Liver (tissue), 8 donors: ENCODE measurements at regions not wholly inside any gene's neighbourhood (a gene's known extent, or its start where the extent isn't known, plus 50 kb on each side); places are given as distances from the start of the nearest gene placed in this dataset.
"Not testable (repeated sequence)": the region's sequence is repeated elsewhere in the genome, so short reads cannot be mapped to it uniquely, and the experiment has no call there.

Experiments used
- DNase-seq: peaks from one replicate; pipeline ENCODE4 v3.0.0-alpha.2; 2017; ENCODE audit warnings: low spot score
- H3K27ac ChIP-seq, 2 donors: one replicate each; pipeline ENCODE4 v1.7.0; 2013; ENCODE audit warnings: inconsistent platforms in 2 of 2, low read length in 2 of 2, control low read depth in 1 of 2, low read depth in 1 of 2, mild to moderate bottlenecking in 1 of 2
- H3K27me3 ChIP-seq, 4 donors: one replicate each; pipeline versions ENCODE4 v1.6.1 to v1.7.0; 2013; ENCODE audit warnings: low read length in 3 of 4, inconsistent platforms in 1 of 4, mild to moderate bottlenecking in 1 of 4, moderate library complexity in 1 of 4; ENCODE audit not compliant: control insufficient read depth in 4 of 4, insufficient read depth in 4 of 4
- H3K36me3 ChIP-seq, 4 donors: one replicate each; pipeline versions ENCODE4 v1.6.1 to v1.7.0; 2013; ENCODE audit warnings: low read length in 3 of 4, mild to moderate bottlenecking in 3 of 4, low read depth in 1 of 4, moderate library complexity in 1 of 4; ENCODE audit not compliant: control insufficient read depth in 4 of 4, insufficient read depth in 3 of 4
- H3K4me1 ChIP-seq, 4 donors: one replicate each; pipeline versions ENCODE4 v1.6.1 to v1.7.0; 2013; ENCODE audit warnings: low read length in 3 of 4, mild to moderate bottlenecking in 3 of 4, moderate library complexity in 1 of 4; ENCODE audit not compliant: control insufficient read depth in 4 of 4, insufficient read depth in 4 of 4
- H3K4me3 ChIP-seq, 3 donors: one replicate each; pipeline versions ENCODE4 v1.6.1 to v1.7.0; 2013; ENCODE audit warnings: low read length in 3 of 3, control low read depth in 1 of 3, low read depth in 1 of 3, mild to moderate bottlenecking in 1 of 3
- H3K9ac ChIP-seq, 2 donors: one replicate each; pipeline ENCODE4 v1.7.0; 2013; ENCODE audit warnings: low read length in 2 of 2, mild to moderate bottlenecking in 2 of 2, moderate library complexity in 2 of 2, control low read depth in 1 of 2, low read depth in 1 of 2
- H3K9me3 ChIP-seq, 4 donors: one replicate each; pipeline versions ENCODE4 v1.6.1 to v1.7.0; 2013; ENCODE audit warnings: low read length in 3 of 4; ENCODE audit not compliant: control insufficient read depth in 4 of 4
- EGR1 ChIP-seq, 2 donors: IDR thresholded peaks; 2 replicates each; pipeline ENCODE4 v1.6.1; 2016 to 2018; ENCODE audit warnings: antibody characterized with exemption in 2 of 2, low read depth in 2 of 2
- FOXA1 ChIP-seq: IDR thresholded peaks from 2 replicates; pipeline ENCODE4 v1.6.1; 2016; ENCODE audit warnings: antibody characterized with exemption
- FOXA2 ChIP-seq: IDR thresholded peaks from 2 replicates; pipeline ENCODE4 v1.6.1; 2016; ENCODE audit warnings: antibody characterized with exemption
- GABPA ChIP-seq, 2 donors: IDR thresholded peaks in 1 of 2; conservative IDR thresholded peaks in 1 of 2; 2 replicates each; pipeline ENCODE4 v1.6.1; 2016; ENCODE audit warnings: antibody characterized with exemption in 2 of 2, mild to moderate bottlenecking in 1 of 2, moderate library complexity in 1 of 2
- HNF4G ChIP-seq: IDR thresholded peaks from 2 replicates; pipeline ENCODE4 v1.6.1; 2016; ENCODE audit warnings: antibody characterized with exemption
- JUND ChIP-seq, 2 donors: IDR thresholded peaks; 2 replicates each; pipeline ENCODE4 v1.6.1; 2016; ENCODE audit warnings: antibody characterized with exemption in 2 of 2
- NR2F2 ChIP-seq: IDR thresholded peaks from 2 replicates; pipeline ENCODE4 v1.6.1; 2016; ENCODE audit warnings: antibody characterized with exemption
- RAD21 ChIP-seq, 2 donors: IDR thresholded peaks; 2 replicates each; pipeline ENCODE4 v1.6.1; 2016; ENCODE audit warnings: antibody characterized with exemption in 2 of 2, mild to moderate bottlenecking in 2 of 2
- SP1 ChIP-seq: IDR thresholded peaks from 2 replicates; pipeline ENCODE4 v1.6.1; 2018; ENCODE audit warnings: antibody characterized with exemption, mild to moderate bottlenecking
- YY1 ChIP-seq: IDR thresholded peaks from 2 replicates; pipeline ENCODE4 v1.6.1; 2016; ENCODE audit warnings: antibody characterized with exemption, mild to moderate bottlenecking
- WGBS: extraction: QIAGEN DNeasy Blood & Tissue Kit; methylation state at CpG from one replicate; pipeline ENCODE4 v1.1.7; 2013; 5-methylcytosine and 5-hydroxymethylcytosine counted together
- TF ChIP-seq, protein P1 (sequence below): IDR thresholded peaks from 2 replicates; pipeline ENCODE4 v1.6.1; 2016; ENCODE audit warnings: antibody characterized with exemption, mild to moderate bottlenecking
- TF ChIP-seq, protein P2 (sequence below): fragments of 150-350 bp; IDR thresholded peaks from 2 replicates; pipeline ENCODE4 v1.5.1; 2017; ENCODE audit warnings: improper control_type of control experiment, low read depth, low read length; ENCODE audit not compliant: missing input control
- donor health status: healthy.
- donor health status: healthy.
- donor health status: healthy.
- donor health status: healthy.
- donor health status: healthy.

DNA sequence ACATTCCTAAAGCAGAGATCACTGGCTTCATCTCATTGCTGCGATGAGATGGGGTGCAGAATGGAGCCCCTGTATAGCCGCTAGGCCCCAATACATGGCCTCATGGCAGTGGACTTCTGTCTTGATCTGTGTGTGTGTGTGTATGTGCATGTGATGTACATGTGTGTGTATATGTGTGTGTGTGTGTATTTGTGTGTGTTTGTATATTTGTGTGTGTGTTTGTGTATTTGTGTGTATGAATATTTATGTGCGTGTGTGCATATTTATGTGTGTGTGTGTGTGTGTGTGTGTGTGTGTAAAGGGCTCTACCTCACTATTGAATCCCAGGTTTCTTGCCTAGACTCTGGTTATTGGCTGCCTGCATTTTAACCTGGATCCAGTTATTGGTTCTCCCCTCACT lies 958.2 kb downstream of the GRID1 start:
- WGBS, result 96% methylated on average over 3 of the region's 3 CpGs
- no peak for DNase-seq
- H3K36me3 ChIP-seq, result no peaks in the 10 kb centered on the region
- H3K27ac ChIP-seq, result no peak overlapping the region
- H3K4me3 ChIP-seq, result no peak overlapping the region
- no peak for TF ChIP-seq JUND (IDR thresholded peaks at IDR 0.05)
- no peaks in the 10 kb centered on the region for H3K27me3 ChIP-seq
- H3K9me3 ChIP-seq, result no peaks in the 10 kb centered on the region
- H3K4me1 ChIP-seq, result no peaks in the 10 kb centered on the region
- no peak overlapping the region for H3K9ac ChIP-seq

DNA sequence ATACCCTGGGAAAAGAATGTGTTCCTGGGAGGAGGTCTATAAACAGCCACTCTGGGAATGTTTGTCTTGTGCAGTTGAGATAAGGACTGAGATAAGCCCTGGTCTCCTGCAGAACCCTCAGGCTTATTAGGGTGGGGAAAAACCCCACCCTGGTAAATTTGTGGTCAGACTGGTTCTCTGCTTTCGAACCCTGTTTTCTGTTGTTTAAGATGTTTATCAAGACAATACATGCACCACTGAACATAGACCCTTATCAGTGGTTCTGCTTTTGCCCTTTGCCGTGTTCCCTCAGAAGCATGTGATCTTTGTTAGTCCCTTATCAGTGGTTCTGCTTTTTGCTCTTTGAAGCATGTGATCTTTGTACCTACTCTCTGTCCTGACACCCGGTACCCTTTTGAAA lies 956.0 kb downstream of the GRID1 start:
- not testable (repeated sequence) for H3K4me3 ChIP-seq, H3K9me3 ChIP-seq, H3K36me3 ChIP-seq, H3K27ac ChIP-seq, H3K4me1 ChIP-seq, DNase-seq, H3K9ac ChIP-seq, H3K27me3 ChIP-seq
- 44% methylated on average over 3 of the region's 3 CpGs for WGBS

DNA sequence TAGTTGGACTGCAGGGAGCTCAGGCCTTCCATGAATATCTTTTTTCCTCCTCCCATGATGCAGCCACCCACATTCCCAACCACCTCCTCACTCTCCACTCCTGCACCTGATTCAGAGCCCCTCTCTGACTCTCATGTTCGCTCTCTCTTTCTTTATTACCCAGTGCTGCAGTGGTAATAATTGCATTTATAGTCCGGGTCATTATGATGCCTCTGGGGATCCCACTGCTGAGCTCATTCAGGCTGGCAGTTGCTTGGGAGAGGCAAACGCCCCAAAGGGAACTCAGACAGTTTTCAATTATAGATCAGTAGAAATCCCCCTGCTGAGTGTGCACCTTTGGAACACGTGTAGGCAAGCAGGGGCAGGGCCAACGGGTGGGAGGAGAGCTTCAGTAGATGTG lies 953.0 kb downstream of the GRID1 start:
- H3K4me3 ChIP-seq, result no peak overlapping the region
- H3K36me3 ChIP-seq, result no peaks in the 10 kb centered on the region
- TF ChIP-seq HNF4G (no peak), YY1 (no peak), FOXA1 (no peak), SP1 (no peak), FOXA2 (no peak), NR2F2 (no peak), EGR1 (IDR thresholded peaks at IDR 0.05; ENCODE audit: low read depth in 2 of 2) (no peak), RAD21 (IDR thresholded peaks at IDR 0.05) (no peak)
- TF ChIP-seq, protein P1, sequence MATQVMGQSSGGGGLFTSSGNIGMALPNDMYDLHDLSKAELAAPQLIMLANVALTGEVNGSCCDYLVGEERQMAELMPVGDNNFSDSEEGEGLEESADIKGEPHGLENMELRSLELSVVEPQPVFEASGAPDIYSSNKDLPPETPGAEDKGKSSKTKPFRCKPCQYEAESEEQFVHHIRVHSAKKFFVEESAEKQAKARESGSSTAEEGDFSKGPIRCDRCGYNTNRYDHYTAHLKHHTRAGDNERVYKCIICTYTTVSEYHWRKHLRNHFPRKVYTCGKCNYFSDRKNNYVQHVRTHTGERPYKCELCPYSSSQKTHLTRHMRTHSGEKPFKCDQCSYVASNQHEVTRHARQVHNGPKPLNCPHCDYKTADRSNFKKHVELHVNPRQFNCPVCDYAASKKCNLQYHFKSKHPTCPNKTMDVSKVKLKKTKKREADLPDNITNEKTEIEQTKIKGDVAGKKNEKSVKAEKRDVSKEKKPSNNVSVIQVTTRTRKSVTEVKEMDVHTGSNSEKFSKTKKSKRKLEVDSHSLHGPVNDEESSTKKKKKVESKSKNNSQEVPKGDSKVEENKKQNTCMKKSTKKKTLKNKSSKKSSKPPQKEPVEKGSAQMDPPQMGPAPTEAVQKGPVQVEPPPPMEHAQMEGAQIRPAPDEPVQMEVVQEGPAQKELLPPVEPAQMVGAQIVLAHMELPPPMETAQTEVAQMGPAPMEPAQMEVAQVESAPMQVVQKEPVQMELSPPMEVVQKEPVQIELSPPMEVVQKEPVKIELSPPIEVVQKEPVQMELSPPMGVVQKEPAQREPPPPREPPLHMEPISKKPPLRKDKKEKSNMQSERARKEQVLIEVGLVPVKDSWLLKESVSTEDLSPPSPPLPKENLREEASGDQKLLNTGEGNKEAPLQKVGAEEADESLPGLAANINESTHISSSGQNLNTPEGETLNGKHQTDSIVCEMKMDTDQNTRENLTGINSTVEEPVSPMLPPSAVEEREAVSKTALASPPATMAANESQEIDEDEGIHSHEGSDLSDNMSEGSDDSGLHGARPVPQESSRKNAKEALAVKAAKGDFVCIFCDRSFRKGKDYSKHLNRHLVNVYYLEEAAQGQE, result no peak
- H3K27ac ChIP-seq, result no peak overlapping the region
- no peaks in the 10 kb centered on the region for H3K27me3 ChIP-seq
- DNase-seq, result no peak
- H3K4me1 ChIP-seq, result no peaks in the 10 kb centered on the region
- no peak overlapping the region for H3K9ac ChIP-seq
- peaks cover 0 to 2% (median 0%) of the 10 kb centered on the region in 4 donors for H3K9me3 ChIP-seq
- WGBS, result 56% methylated on average over 5 of the region's 5 CpGs

DNA sequence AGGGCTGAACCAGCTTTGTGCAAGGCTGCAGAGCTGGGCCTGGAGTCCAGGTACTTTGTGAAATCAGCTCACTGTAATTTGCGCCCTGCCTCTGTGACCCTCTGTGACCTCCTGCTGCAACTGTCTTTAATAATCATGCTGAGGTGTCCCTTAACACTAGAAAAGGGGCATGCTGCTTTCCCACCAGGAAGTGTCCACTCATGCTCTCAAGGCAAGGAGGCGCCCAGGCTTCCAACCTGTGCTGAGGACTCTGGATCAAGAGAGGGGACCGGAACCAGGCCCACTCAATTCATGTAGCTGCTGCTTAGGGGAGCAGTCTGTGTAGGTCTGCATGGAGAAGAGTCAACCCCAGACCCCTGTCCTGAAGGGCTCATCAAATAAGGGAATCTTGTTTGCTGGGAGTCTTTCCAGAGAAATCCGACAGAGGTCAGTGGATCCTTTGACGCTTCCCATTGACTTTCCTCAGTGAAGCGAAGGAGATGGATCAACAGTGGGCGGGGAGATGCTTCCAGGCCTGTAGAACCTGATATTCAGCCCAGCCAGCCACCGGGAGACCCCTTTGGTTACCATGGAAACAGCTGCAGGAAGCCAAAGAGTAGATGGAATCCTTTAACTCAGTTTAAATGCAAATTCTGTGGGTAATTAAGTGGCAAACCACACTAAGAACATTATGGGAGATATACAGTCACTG lies 945.9 kb downstream of the GRID1 start:
- DNase-seq, result no peak
- Histone ChIP-seq H3K36me3 (no peaks in the 10 kb centered on the region), H3K27me3 (no peaks in the 10 kb centered on the region), H3K4me3 (no peak overlapping the region), H3K4me1 (no peaks in the 10 kb centered on the region), H3K9ac (no peak overlapping the region), H3K9me3 (no peaks in the 10 kb centered on the region), H3K27ac (no peak overlapping the region)
- TF ChIP-seq YY1 (no peak), JUND (IDR thresholded peaks at IDR 0.05) (no peak), GABPA (IDR thresholded peaks at IDR 0.05 in 1 of 2, conservative IDR thresholded peaks at IDR 0.05 in 1 of 2) (no peak), FOXA2 (no peak)
- TF ChIP-seq, protein P2, sequence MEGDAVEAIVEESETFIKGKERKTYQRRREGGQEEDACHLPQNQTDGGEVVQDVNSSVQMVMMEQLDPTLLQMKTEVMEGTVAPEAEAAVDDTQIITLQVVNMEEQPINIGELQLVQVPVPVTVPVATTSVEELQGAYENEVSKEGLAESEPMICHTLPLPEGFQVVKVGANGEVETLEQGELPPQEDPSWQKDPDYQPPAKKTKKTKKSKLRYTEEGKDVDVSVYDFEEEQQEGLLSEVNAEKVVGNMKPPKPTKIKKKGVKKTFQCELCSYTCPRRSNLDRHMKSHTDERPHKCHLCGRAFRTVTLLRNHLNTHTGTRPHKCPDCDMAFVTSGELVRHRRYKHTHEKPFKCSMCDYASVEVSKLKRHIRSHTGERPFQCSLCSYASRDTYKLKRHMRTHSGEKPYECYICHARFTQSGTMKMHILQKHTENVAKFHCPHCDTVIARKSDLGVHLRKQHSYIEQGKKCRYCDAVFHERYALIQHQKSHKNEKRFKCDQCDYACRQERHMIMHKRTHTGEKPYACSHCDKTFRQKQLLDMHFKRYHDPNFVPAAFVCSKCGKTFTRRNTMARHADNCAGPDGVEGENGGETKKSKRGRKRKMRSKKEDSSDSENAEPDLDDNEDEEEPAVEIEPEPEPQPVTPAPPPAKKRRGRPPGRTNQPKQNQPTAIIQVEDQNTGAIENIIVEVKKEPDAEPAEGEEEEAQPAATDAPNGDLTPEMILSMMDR, result no peak
- 66% methylated on average over 8 of the region's 8 CpGs for WGBS
